ENCODE measurements at regions not wholly inside any gene's neighbourhood (a gene's known extent, or its start where the extent isn't known, plus 50 kb on each side); places are given as distances from the start of the nearest gene placed in this dataset.

GRCh38 chr6:120395784-120396183 lies 938.5 kb downstream of the TBC1D32 start:
- no CpG with 5 or more reads among the region's 1 CpG for WGBS (ENCODE audit: extremely low coverage, insufficient read length, low lambda C conversion rate)
- H4K91ac ChIP-seq (ENCODE audit: insufficient read length, low read depth, low read length): no peak overlapping the region
- no peak overlapping the region for H4K8ac ChIP-seq (replicated peaks; ENCODE audit: insufficient read length, low read depth, low read length)
- no peak overlapping the region for H3K14ac ChIP-seq (ENCODE audit: insufficient read depth, low read length)
- H3T11ph ChIP-seq (ENCODE audit: low read length): no peak overlapping the region
- no peak overlapping the region for H3K18ac ChIP-seq (ENCODE audit: insufficient read length, low read depth, low read length)
- H4K5ac ChIP-seq (ENCODE audit: insufficient read length, low read depth, low read length): no peak overlapping the region
- no peak overlapping the region for H3K4me2 ChIP-seq (ENCODE audit: insufficient read depth, insufficient read length, low read length)
- no peaks in the 10 kb centered on the region for H3K79me2 ChIP-seq (ENCODE audit: insufficient read depth, low read length)
- no peak overlapping the region for H2AFZ ChIP-seq (ENCODE audit: low read length)
- TF ChIP-seq, protein P1, sequence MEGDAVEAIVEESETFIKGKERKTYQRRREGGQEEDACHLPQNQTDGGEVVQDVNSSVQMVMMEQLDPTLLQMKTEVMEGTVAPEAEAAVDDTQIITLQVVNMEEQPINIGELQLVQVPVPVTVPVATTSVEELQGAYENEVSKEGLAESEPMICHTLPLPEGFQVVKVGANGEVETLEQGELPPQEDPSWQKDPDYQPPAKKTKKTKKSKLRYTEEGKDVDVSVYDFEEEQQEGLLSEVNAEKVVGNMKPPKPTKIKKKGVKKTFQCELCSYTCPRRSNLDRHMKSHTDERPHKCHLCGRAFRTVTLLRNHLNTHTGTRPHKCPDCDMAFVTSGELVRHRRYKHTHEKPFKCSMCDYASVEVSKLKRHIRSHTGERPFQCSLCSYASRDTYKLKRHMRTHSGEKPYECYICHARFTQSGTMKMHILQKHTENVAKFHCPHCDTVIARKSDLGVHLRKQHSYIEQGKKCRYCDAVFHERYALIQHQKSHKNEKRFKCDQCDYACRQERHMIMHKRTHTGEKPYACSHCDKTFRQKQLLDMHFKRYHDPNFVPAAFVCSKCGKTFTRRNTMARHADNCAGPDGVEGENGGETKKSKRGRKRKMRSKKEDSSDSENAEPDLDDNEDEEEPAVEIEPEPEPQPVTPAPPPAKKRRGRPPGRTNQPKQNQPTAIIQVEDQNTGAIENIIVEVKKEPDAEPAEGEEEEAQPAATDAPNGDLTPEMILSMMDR (conservative IDR thresholded peaks at IDR 0.05): no peak
- no peaks in the 10 kb centered on the region for H4K20me1 ChIP-seq (ENCODE audit: control insufficient read depth, insufficient read depth, insufficient read length)
- Mint-ChIP-seq H3K27ac (no peak overlapping the region), H3K9me3 (peaks cover 0 to 1% of the 10 kb centered on the region in 2 experiments; a peak in 1 of 5 replicates), H3K36me3 (ENCODE audit: insufficient read depth in 1 of 3, low read depth in 3 of 3) (no peaks in the 10 kb centered on the region), H3K4me3 (no peak overlapping the region), H3K4me1 (no peaks in the 10 kb centered on the region), H3K27me3 (ENCODE audit: low read depth) (no peaks in the 10 kb centered on the region; the same call in 1 of the 2 replicates)
- H3K23ac ChIP-seq (ENCODE audit: insufficient read length, low read depth, low read length): no peak overlapping the region
- no peak overlapping the region for H3K9ac ChIP-seq (ENCODE audit: extremely low read depth, insufficient read length, low read length)
- no peaks in the 10 kb centered on the region for H3K9me3 ChIP-seq (ENCODE audit: control insufficient read depth, low read depth, low read length)
- no peak overlapping the region for H2BK15ac ChIP-seq (ENCODE audit: low read depth, low read length)
- no peak overlapping the region for H2BK5ac ChIP-seq (ENCODE audit: insufficient read length, low read length)
- no peak for DNase-seq
- no peaks in the 10 kb centered on the region for H3K23me2 ChIP-seq (ENCODE audit: insufficient read length, low read depth, low read length, poor library complexity, severe bottlenecking)
- H3K27ac ChIP-seq (ENCODE audit: insufficient read length, low read depth, low read length): no peak overlapping the region
- H3K4ac ChIP-seq (ENCODE audit: low read depth, low read length): no peak overlapping the region
- no peak overlapping the region for H2BK12ac ChIP-seq (ENCODE audit: insufficient read length, low read depth, low read length)
- no peak overlapping the region for H2BK20ac ChIP-seq (ENCODE audit: low read depth, low read length, poor library complexity, severe bottlenecking)
- no peak overlapping the region for H2AK5ac ChIP-seq (ENCODE audit: insufficient read length, low read length)
- H3K79me1 ChIP-seq (ENCODE audit: insufficient read depth, low read depth, low read length, poor library complexity, severe bottlenecking): no peaks in the 10 kb centered on the region
- H3K4me1 ChIP-seq (ENCODE audit: insufficient read depth, low read length): no peaks in the 10 kb centered on the region
- H2BK120ac ChIP-seq (ENCODE audit: low read depth, low read length, poor library complexity, severe bottlenecking): no peak overlapping the region
- H3K27me3 ChIP-seq (ENCODE audit: insufficient read depth, low read length): no peaks in the 10 kb centered on the region
- H3K56ac ChIP-seq (ENCODE audit: insufficient read length, low read depth, low read length): no peak overlapping the region

Measured in H9 (cell line).